Left ventricle myocardium superior (tissue), 1 donor: ENCODE measurements at regions not wholly inside any gene's neighbourhood (a gene's known extent, or its start where the extent isn't known, plus 50 kb on each side); places are given as distances from the start of the nearest gene placed in this dataset.
"Not testable (repeated sequence)": the region's sequence is repeated elsewhere in the genome, so short reads cannot be mapped to it uniquely, and the experiment has no call there.

Source experiments
- ATAC-seq: fragments of 200-7000 bp; cut with Tn5 transposase; one replicate; pipeline ENCODE4 v1.9.1; 2020; ENCODE audit warnings: mild to moderate bottlenecking, moderate library complexity
- DNase-seq: peaks from one replicate; pipeline ENCODE4 v3.0.0-alpha.2; 2020
- intact Hi-C: fragments of 100-400 bp; cut with micrococcal nuclease; formaldehyde crosslinking; loops from one replicate; pipeline ENCODE4 v1.11.0; 2022
- donor health status: DM: no; HTN: yes; CAD: no; lungs with severe emphysema.

GRCh38 chrX:94524867-94525266 is 850.9 kb downstream of the FAM133A start:
- intact Hi-C loops: no loop called here
- DNase-seq: no peak
- no peak for ATAC-seq

- DNase-seq (no peak), ATAC-seq (no peak)
- intact Hi-C loops: no loop called here
Measured at GRCh38 chrX:94545722-94546121, 871.7 kb downstream of the FAM133A start.

DNA sequence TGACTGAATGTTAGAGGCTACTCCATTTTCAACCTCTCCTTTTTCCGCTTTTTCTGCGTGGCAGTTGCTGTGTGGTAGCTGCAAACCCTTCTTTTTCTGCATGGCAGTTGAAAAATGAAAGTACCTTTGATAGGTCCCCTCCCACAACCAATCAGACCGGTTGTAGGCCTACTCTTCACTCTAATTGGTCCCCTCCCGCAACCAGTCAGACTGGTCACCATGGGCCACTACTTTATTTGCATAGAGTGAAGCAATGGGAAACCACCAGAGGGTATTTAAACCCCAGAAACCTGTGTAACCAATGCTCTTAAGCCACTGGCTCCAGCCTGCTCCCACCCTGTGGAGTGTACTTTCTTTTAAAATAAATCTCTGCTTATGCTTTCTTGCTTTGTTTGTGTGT is 877.8 kb downstream of the FAM133A start:
- ATAC-seq: no peak
- intact Hi-C loops: no loop called here
- DNase-seq: no peak

GRCh38 chrX:94560930-94561329 is 886.9 kb downstream of the FAM133A start:
- ATAC-seq (no peak), DNase-seq (no peak)
- intact Hi-C loops: no loop called here

DNA sequence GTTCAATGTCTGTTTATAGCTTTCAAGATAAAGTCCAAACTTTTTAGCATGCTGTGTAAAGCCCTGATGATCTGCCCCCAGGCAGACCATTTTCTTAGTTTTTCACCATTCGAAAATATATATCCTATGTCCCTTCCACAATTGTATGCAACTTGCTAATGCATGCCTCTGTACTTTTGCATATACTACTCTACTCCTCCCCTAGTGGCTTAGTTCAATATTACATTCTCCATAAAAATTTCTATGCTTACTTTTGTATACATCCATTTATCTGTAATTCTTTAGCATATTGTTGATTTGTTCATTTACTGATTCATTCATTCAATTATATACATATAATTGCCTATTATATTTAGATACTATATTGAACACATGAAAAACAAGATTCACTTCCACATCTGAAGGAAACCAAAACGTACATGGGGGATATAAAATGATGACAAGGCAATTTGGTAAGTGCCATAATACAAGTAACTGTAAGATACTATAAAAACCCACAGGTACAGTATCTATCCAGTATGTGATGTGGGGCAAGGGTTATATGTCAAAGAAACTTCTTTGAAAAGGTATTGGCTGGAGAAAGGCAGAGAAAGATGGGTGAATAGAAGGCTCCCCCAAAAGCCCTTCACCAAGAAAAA is 902.5 kb downstream of the FAM133A start:
- no peak for DNase-seq
- no peak for ATAC-seq
- intact Hi-C loops: no loop called here

- ATAC-seq: no peak
Measured at GRCh38 chrX:94600077-94600476, 926.1 kb downstream of the FAM133A start.

DNA sequence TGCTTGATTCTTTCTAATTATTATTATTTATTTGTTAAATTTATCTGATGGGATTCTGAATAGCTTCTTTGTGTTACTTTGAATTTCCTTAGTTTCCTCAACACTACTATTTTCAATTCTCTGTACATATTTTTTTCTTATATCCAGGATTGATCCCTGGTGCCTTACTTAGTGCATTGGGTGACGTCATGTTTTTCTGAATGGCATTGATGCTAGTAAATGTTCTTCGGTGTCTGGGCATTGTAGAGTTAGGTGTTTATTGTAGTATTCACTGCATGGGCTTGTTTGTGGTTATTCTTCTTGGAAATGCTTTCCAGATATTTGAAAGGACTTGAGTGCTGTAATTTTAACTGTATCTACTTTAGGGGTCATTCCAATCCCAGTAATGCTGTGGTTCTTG is 938.1 kb downstream of the FAM133A start:
- ATAC-seq (no peak), DNase-seq (no peak)
- intact Hi-C loops: no loop called here

More at GRCh38 chrX:94600077-94600476, 926.1 kb downstream of the FAM133A start:
- no peak for DNase-seq
- intact Hi-C loops: no loop called here

- DNase-seq: no peak
- intact Hi-C loops: no loop called here
- ATAC-seq: no peak
Measured at GRCh38 chrX:94633237-94633636, 959.2 kb downstream of the FAM133A start.

DNA sequence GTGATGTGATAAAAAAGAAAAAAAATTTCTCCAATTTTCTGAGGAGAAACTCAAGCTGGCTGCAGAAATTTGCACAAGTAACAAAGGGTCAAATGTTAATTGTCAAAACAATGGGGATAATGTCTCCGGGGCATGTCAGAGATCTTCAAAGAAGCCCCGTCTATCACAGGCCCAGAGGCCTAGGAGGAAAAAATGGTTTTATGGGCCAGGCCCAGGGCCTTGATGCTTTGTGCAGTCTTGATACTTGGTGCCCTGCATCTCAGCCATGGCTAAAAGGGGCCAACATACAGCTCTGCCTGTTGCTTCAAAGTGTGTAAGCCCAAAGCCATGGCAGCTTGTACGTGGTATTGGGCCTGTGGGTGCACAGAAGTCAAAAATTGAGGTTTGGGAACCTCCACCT is 961.0 kb downstream of the FAM133A start:
- DNase-seq (no peak), ATAC-seq (no peak)
- intact Hi-C loops: no loop called here

DNA sequence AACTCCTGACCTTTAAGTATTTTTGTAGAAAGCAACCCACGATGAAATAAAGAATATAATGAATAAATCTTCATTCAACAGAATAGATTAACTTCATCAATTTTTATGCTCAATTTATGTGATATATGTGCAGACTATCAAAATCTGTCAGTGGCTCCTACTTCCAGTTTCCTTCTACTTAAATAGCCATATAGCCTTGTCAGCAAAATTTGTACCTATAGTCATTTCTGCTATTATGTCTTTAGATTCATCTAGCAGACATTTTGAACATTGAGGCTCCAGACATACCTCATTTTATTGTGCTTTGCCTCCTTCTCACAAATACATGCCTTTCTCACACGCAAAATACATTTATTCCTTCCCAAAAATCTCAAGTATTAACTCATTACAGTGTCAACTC is 971.7 kb downstream of the FAM133A start:
- intact Hi-C loops: no loop called here
- ATAC-seq (no peak), DNase-seq (no peak)

DNA sequence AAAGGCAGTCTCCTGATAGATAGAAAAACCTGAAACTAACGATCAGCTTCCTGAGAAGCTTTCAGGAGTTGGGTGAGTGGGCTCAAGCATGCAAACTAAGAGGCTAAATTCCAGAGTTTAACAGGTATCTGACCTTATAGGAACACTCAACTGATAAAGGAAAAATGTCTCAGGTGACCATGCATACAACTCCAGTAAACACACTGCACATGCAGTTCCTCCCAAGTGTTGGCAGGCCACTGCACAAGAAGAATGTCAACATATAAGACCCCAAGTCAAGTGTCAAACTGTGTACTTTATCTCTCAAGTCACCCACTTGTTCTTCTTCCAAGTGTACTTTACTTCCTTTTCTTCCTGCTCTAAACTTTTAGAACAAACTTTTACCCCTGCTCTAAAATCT is 981.2 kb downstream of the FAM133A start:
- DNase-seq: no peak
- intact Hi-C loops: no loop called here
- ATAC-seq: no peak

DNA sequence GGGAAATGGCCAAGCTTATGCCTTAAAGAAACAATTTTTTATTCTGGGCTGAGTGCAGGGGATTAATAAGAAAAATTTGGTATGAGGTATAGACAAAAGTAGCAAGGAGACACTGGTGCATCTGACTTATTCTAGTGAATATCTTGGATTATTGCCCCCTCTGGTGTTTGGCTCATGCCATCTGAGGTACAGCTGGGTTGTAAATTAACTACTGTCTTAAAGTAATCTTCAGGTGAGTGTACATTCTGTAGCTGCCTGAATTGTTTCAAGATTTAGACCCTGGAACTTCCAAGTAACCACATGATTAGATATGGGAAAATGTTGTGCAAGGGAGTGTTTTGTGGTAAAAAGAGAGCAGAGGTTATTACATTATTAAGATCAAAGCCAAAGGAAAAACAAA is 988.7 kb downstream of the FAM133A start:
- no peak for ATAC-seq
- intact Hi-C loops: no loop called here
- DNase-seq: no peak

DNA sequence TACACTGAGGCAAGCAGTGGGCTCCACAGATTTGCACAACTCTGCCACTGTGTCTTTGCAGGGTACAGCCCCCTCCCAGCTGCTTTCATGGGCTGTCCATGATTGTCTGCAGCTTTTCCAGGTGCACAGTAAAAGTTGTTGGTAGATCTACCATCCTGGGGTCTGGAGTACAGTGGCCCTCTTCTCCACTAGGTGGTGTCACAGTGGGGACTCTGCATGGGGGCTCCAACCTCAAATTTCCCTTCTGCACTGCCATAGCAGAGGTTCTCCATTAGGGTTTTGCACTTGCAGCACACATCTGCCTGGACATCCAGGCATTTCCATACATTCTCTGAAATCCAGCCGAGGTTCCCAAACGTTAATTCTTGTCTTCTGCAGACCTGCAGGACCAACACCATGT is 1002.3 kb downstream of the FAM133A start:
- ATAC-seq: no peak
- intact Hi-C loops: no loop called here
- DNase-seq: no peak

DNA sequence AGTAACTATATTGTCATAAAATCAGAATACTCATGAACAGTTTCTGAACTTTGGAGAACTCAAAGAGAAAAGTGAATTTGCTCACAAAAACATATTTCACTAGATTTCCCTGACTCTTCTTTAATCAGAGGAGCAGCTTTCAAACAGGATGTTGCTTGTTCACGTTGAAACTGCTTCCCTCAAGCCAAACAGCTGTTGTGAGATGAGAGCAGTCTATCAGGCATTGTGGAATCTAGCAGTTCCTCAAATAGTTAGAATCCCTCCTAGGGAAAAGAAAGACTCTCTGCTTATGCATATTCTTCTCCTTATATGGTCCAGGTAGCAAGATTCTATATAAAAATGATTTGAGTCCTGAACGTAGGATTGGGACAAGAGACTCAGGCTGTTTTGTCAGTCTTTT is 1012.1 kb downstream of the FAM133A start:
- ATAC-seq (no peak), DNase-seq (no peak)
- intact Hi-C loops: no loop called here

DNA sequence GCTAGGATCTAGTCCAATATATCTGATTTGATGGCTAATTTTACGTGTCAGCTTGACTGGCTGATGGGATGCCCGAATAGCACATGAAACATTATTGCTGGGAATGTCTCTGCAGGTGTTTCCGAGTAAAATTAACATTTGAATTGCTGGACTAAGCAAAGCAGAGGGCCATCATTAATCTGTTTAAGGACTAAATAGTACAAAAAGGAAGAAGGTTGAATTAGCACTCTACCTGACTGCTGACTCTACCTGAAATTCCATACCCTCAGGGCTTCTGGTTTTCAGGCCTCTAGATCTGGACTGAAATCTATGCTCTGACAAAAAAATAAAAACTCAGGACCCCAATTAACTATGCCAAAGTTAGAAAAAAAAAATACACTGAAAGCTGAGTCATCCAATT is 1021.9 kb downstream of the FAM133A start:
- ATAC-seq (no peak), DNase-seq (no peak)
- intact Hi-C loops: no loop called here

GRCh38 chrX:94704348-94705256 is 1030.6 kb downstream of the FAM133A start:
- DNase-seq, intact Hi-C loops: not testable (repeated sequence)

GRCh38 chrX:94721386-94721785 is 1047.4 kb downstream of the FAM133A start:
- no peak for DNase-seq
- intact Hi-C loops: no loop called here
- no peak for ATAC-seq

More at GRCh38 chrX:94704348-94705256, 1030.6 kb downstream of the FAM133A start:
- not testable (repeated sequence) for ATAC-seq

GRCh38 chrX:94722578-94722977 is 1048.6 kb downstream of the FAM133A start:
- no peak for DNase-seq
- intact Hi-C loops: no loop called here
- no peak for ATAC-seq

GRCh38 chrX:94742772-94743171 is 1068.8 kb downstream of the FAM133A start:
- intact Hi-C loops: no loop called here
- no peak for DNase-seq
- no peak for ATAC-seq

DNA sequence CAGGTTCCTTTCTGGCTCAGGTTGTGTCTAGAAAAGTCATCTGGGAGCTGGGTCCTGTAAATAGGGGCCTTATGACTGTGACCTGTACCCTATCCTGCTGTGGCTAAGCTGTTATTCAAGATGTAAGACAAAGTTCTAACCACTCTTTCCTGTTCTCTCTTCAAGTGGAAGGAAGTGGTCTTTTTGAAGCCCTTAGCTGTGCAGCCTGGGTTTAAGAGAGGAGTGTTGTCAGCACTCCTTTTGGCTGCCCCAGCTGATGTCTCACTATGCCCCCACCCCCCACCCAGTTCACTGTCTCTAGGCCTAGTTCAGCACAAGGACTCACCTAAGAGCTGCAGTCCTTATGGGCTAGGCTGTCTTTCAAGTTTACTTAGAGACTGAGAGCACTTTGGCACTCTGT is 1069.5 kb downstream of the FAM133A start:
- intact Hi-C loops: no loop called here
- no peak for ATAC-seq

DNA sequence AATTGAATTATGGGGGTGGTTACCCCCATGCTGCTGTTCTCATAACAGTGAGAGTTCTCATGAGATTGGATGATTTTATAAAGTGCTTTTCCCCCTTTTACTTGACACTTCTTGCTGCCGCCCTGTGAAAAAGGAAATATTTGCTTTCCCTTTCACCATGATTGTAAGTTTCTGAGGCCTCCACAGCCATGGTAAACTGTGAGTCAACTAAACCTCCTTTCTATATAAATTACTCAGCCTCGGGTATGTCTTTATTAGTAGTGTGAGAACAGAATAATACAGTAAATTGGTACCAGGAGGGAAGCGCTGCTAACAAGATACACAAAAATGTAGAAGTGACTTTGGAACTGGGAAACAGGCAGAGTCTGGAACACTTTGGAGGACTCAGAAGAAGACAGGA is 1070.8 kb downstream of the FAM133A start:
- ATAC-seq (no peak), DNase-seq (no peak)
- intact Hi-C loops: no loop called here

More for the DNA sequence above, 1069.5 kb downstream of the FAM133A start:
- no peak for DNase-seq
